22Rv1 (cell line): ENCODE measurements at regions not wholly inside any gene's neighbourhood (a gene's known extent, or its start where the extent isn't known, plus 50 kb on each side); places are given as distances from the start of the nearest gene placed in this dataset.

ENCODE experiments used
- CTCF ChIP-seq: fragments of 450-650 bp; IDR thresholded peaks from 2 replicates; pipeline ENCODE4 v1.5.1; 2017; ENCODE audit warnings: mild to moderate bottlenecking
- ZFX ChIP-seq: fragments of 450-650 bp; IDR thresholded peaks from 2 replicates; pipeline ENCODE4 v1.6.1; 2017; ENCODE audit warnings: antibody characterized with exemption, borderline replicate concordance

GRCh38 chr4:23567338-23567737 lies 322.5 kb downstream of the PPARGC1A start:
- no peak for TF ChIP-seq CTCF
- no peak for TF ChIP-seq ZFX
